OCI-LY7 (cell line): ENCODE measurements at regions not wholly inside any gene's neighbourhood (a gene's known extent, or its start where the extent isn't known, plus 50 kb on each side); places are given as distances from the start of the nearest gene placed in this dataset.

Experiments used
- BruUV-seq: library from RNA; stranded (reverse); fragments of 400-500 nt; replicated peaks from 2 replicates; lab custom pipeline; 2021; lab: Mats Ljungman, UMichigan
- CTCF ChIA-PET: fragments of 300-600 bp; sonication (Branson Sonifier 250); formaldehyde crosslinking; loops from one replicate; lab custom pipeline; 2022; ENCODE audit warnings: antibody characterized with exemption; ENCODE audit not compliant: unreplicated experiment; lab: Charles Lee
- POLR2A ChIA-PET: fragments of 300-600 bp; sonication (Branson Sonifier 250); formaldehyde crosslinking; loops from one replicate; lab custom pipeline; 2022; ENCODE audit warnings: antibody characterized with exemption; lab: Charles Lee
- DNase-seq: peaks from one replicate; pipeline ENCODE4 v3.0.0-alpha.2; 2015; ENCODE audit warnings: low spot score
- H2AFZ ChIP-seq: fragments of 200-600 bp; sonication (generic), shearing (Covaris generic); 2 replicates; pipeline ENCODE4 v1.6.1; 2014; ENCODE audit warnings: mild to moderate bottlenecking, antibody characterized with exemption, low read length, moderate library complexity
- H3K27ac ChIP-seq: fragments of 200-600 bp; sonication (generic); 2 replicates; pipeline ENCODE4 v1.5.1; 2014; ENCODE audit warnings: mixed run types, low read depth, mild to moderate bottlenecking, moderate library complexity, low read length, inconsistent platforms; ENCODE audit not compliant: poor library complexity, severe bottlenecking
- H3K36me3 ChIP-seq: fragments of 200-600 bp; sonication (generic); 2 replicates; pipeline ENCODE4 v1.6.1; 2014; ENCODE audit warnings: mild to moderate bottlenecking, antibody characterized with exemption, low read length, moderate library complexity, mixed read lengths; ENCODE audit not compliant: insufficient read depth
- H3K4me1 ChIP-seq: fragments of 200-600 bp; sonication (generic); 2 replicates; pipeline ENCODE4 v1.5.1; 2014; ENCODE audit warnings: mild to moderate bottlenecking, low read length; ENCODE audit not compliant: insufficient read depth, poor library complexity, severe bottlenecking
- H3K4me2 ChIP-seq: fragments of 200-600 bp; sonication (generic); 2 replicates; pipeline ENCODE4 v1.6.1; 2014; ENCODE audit warnings: mild to moderate bottlenecking, low read length
- H3K4me3 ChIP-seq: fragments of 200-600 bp; sonication (generic); 2 replicates; pipeline ENCODE4 v1.5.1; 2014; ENCODE audit warnings: mild to moderate bottlenecking, low read depth, low read length; ENCODE audit not compliant: poor library complexity, severe bottlenecking
- H3K79me2 ChIP-seq: fragments of 200-600 bp; sonication (generic); 2 replicates; pipeline ENCODE4 v1.6.1; 2016; ENCODE audit warnings: low read depth, mild to moderate bottlenecking, low read length, moderate library complexity, mixed read lengths; ENCODE audit not compliant: insufficient read depth
- H3K9me2 ChIP-seq: fragments of 200-600 bp; sonication (generic); 2 replicates; pipeline ENCODE4 v1.6.1; 2016; ENCODE audit warnings: mild to moderate bottlenecking, low read length, mixed read lengths; ENCODE audit not compliant: insufficient read depth
- H3K9me3 ChIP-seq: fragments of 200-600 bp; sonication (generic); 2 replicates; pipeline ENCODE4 v1.6.1; 2014; ENCODE audit warnings: mild to moderate bottlenecking, mixed run types, low read length, mixed read lengths
- H4K20me1 ChIP-seq: fragments of 200-600 bp; sonication (generic); 2 replicates; pipeline ENCODE4 v1.6.1; 2014; ENCODE audit warnings: mild to moderate bottlenecking, antibody characterized with exemption, low read length, moderate library complexity, mixed read lengths; ENCODE audit not compliant: insufficient read depth
- CTCF ChIP-seq: fragments of 200-600 bp; sonication (generic); conservative IDR thresholded peaks from 2 replicates; pipeline ENCODE4 v1.5.1; 2014; ENCODE audit warnings: mild to moderate bottlenecking, antibody characterized with exemption, low read length, moderate library complexity, mixed read lengths
- EZH2phosphoT487 ChIP-seq: fragments of 200-600 bp; sonication (generic); IDR thresholded peaks from 2 replicates; pipeline ENCODE4 v1.6.1; 2018; ENCODE audit warnings: low read depth, borderline replicate concordance, mild to moderate bottlenecking, mixed run types, antibody characterized with exemption, low read length, moderate library complexity, mixed read lengths
- intact Hi-C: fragments of 100-400 bp; cut with micrococcal nuclease; formaldehyde crosslinking; loops from one replicate; pipeline ENCODE4 v1.10.0; 2022; ENCODE audit not compliant: unreplicated experiment

GRCh38 chr2:219911541-219911940 lies 284.1 kb downstream of the SLC4A3 start:
- Histone ChIP-seq H3K79me2 (no peaks in the 10 kb centered on the region), H3K9me3 (no peaks in the 10 kb centered on the region), H3K4me3 (no peak overlapping the region), H3K4me2 (no peak overlapping the region), H3K9me2 (no peaks in the 10 kb centered on the region), H3K27ac (no peak overlapping the region), H3K36me3 (no peaks in the 10 kb centered on the region), H2AFZ (no peak overlapping the region), H4K20me1 (no peaks in the 10 kb centered on the region), H3K4me1 (no peaks in the 10 kb centered on the region)
- no peak for DNase-seq
- POLR2A ChIA-PET, result interaction anchor here (0.7 to 1.5 kb wide), 3 partner anchors 11 to 1672 kb away, joined by 3 read pairs; no protein-coding TSS in a partner anchor
- no TSS peak for BruUV-seq
- intact Hi-C loops, result no loop called here
- CTCF ChIA-PET, result no interaction called here
- TF ChIP-seq CTCF (no peak), EZH2phosphoT487 (no peak)

- H4K20me1 ChIP-seq, result no peaks in the 10 kb centered on the region
- TF ChIP-seq CTCF (no peak), EZH2phosphoT487 (no peak)
- no peaks in the 10 kb centered on the region for H3K9me3 ChIP-seq
- no TSS peak for BruUV-seq
- no peak for DNase-seq
- H3K36me3 ChIP-seq, result no peaks in the 10 kb centered on the region
- intact Hi-C loops, result no loop called here
- H3K4me1 ChIP-seq, result no peaks in the 10 kb centered on the region
- POLR2A ChIA-PET, result interaction anchor here (1.5 kb wide), 1 partner anchor 10 kb away, joined by 3 read pairs; no protein-coding TSS in a partner anchor
- no peak overlapping the region for H2AFZ ChIP-seq
- no peaks in the 10 kb centered on the region for H3K79me2 ChIP-seq
- H3K4me2 ChIP-seq, result no peak overlapping the region
- H3K9me2 ChIP-seq, result no peaks in the 10 kb centered on the region
- no peak overlapping the region for H3K27ac ChIP-seq
- CTCF ChIA-PET, result no interaction called here
- no peak overlapping the region for H3K4me3 ChIP-seq
Observed at GRCh38 chr2:219912491-219912921, 285.1 kb downstream of the SLC4A3 start.

GRCh38 chr2:219914577-219914976 lies 287.1 kb downstream of the SLC4A3 start:
- TF ChIP-seq CTCF (no peak), EZH2phosphoT487 (no peak)
- H3K36me3 ChIP-seq, result no peaks in the 10 kb centered on the region
- no peak for DNase-seq
- H3K9me2 ChIP-seq, result no peaks in the 10 kb centered on the region
- no peaks in the 10 kb centered on the region for H3K79me2 ChIP-seq
- ChIA-PET CTCF (no interaction called here), POLR2A (no interaction called here)
- no peak overlapping the region for H3K4me3 ChIP-seq
- no TSS peak for BruUV-seq
- no peak overlapping the region for H3K27ac ChIP-seq
- no peaks in the 10 kb centered on the region for H3K9me3 ChIP-seq
- intact Hi-C loops, result no loop called here
- no peak overlapping the region for H2AFZ ChIP-seq
- H3K4me1 ChIP-seq, result no peaks in the 10 kb centered on the region
- H4K20me1 ChIP-seq, result no peaks in the 10 kb centered on the region
- no peak overlapping the region for H3K4me2 ChIP-seq
